HCT116 (cell line): ENCODE measurements at regions not wholly inside any gene's neighbourhood (a gene's known extent, or its start where the extent isn't known, plus 50 kb on each side); places are given as distances from the start of the nearest gene placed in this dataset.

Experiments
- ATAC-seq: fragments of 200-7000 bp; cut with Tn5 transposase; 2 replicates; pipeline ENCODE4 v1.9.1; 2020; ENCODE audit warnings: mild to moderate bottlenecking, moderate library complexity
- BruUV-seq: library from RNA; stranded (reverse); fragments of 400-500 nt; replicated peaks from 2 replicates; lab custom pipeline; 2021; lab: Mats Ljungman, UMichigan
- CTCF ChIA-PET: fragments of 300-600 bp; sonication (Branson Sonifier 250); formaldehyde crosslinking; loops from one replicate; lab custom pipeline; 2021; ENCODE audit warnings: antibody characterized with exemption; lab: Charles Lee
- POLR2A ChIA-PET: fragments of 300-600, 350-600 bp; sonication (Branson Sonifier 250); formaldehyde crosslinking; loops from one replicate; lab custom pipeline; 2021; ENCODE audit warnings: antibody characterized with exemption; lab: Charles Lee
- RAD21 ChIA-PET, 2 experiments: fragments of 300-600 bp; sonication (Branson Sonifier 250); formaldehyde crosslinking; loops; one replicate each; lab custom pipeline; 2023; ENCODE audit warnings: low total read pairs in 2 of 2; ENCODE audit not compliant: uncharacterized antibody in 2 of 2, unreplicated experiment in 2 of 2, low non-redundant PET in 1 of 2; lab: Charles Lee
- DNase-seq: peaks from one replicate; pipeline ENCODE4 v3.0.0-alpha.2; 2010; ENCODE audit warnings: low read depth, low spot score
- H2AFZ ChIP-seq: fragments of 200-600 bp; shearing (Covaris generic), sonication (generic); 2 replicates; pipeline ENCODE4 v1.6.1; 2017; ENCODE audit warnings: low read depth, mixed run types, mixed read lengths, antibody characterized with exemption, low read length; ENCODE audit not compliant: poor library complexity, severe bottlenecking
- H3K27ac ChIP-seq: 2 replicates; pipeline ENCODE4 v1.5.1; 2012; ENCODE audit warnings: low read depth, low read length
- H3K27me3 ChIP-seq: fragments of 200-600 bp; sonication (generic); 2 replicates; pipeline ENCODE4 v1.6.1; 2016; ENCODE audit warnings: mixed run types, low read length, mixed read lengths; ENCODE audit not compliant: insufficient read depth
- H3K36me3 ChIP-seq, 2 experiments: fragments of 200-500 bp in 1 of 2; fragments of 200-600 bp in 1 of 2; sonication (Bioruptor generic) in 1 of 2; sonication (generic) in 1 of 2; 2 replicates each; pipeline versions ENCODE4 v1.5.1 to v1.6.1; 2014 to 2016; ENCODE audit warnings: low read length in 2 of 2, inconsistent platforms in 1 of 2, mixed read lengths in 1 of 2, mixed run types in 1 of 2; ENCODE audit not compliant: insufficient read depth in 2 of 2, control insufficient read depth in 1 of 2
- H3K4me1 ChIP-seq, 2 experiments: fragments of 200-600 bp in 1 of 2; sonication (generic) in 1 of 2; 2 replicates each; pipeline versions ENCODE4 v1.5.1 to v1.6.1; 2012 to 2017; ENCODE audit warnings: low read length in 2 of 2, inconsistent platforms in 1 of 2, mild to moderate bottlenecking in 1 of 2, mixed read lengths in 1 of 2, mixed run types in 1 of 2, moderate library complexity in 1 of 2; ENCODE audit not compliant: insufficient read depth in 2 of 2, control insufficient read depth in 1 of 2
- H3K4me2 ChIP-seq: fragments of 200-600 bp; sonication (generic); 2 replicates; pipeline ENCODE4 v1.6.1; 2017; ENCODE audit warnings: mixed run types, low read length, mixed read lengths
- H3K4me3 ChIP-seq, 2 experiments: fragments of 200-600 bp in 1 of 2; sonication (generic) in 1 of 2; replicated peaks in 1 of 2; 2 replicates each; pipeline ENCODE4 v1.5.1; 2011 to 2016; ENCODE audit warnings: low read length in 2 of 2, control low read depth in 1 of 2, low read depth in 1 of 2, mild to moderate bottlenecking in 1 of 2, mixed read lengths in 1 of 2, mixed run types in 1 of 2
- H3K79me2 ChIP-seq: fragments of 200-600 bp; sonication (generic); 2 replicates; pipeline ENCODE4 v1.6.1; 2017; ENCODE audit warnings: mild to moderate bottlenecking, mixed run types, low read length, moderate library complexity, mixed read lengths; ENCODE audit not compliant: insufficient read depth
- H3K9ac ChIP-seq: fragments of 200-600 bp; sonication (generic); 2 replicates; pipeline ENCODE4 v1.6.1; 2016; ENCODE audit warnings: low read length, mixed read lengths
- H3K9me2 ChIP-seq: fragments of 200-600 bp; sonication (generic), shearing (Covaris generic); 2 replicates; pipeline ENCODE4 v1.6.1; 2017; ENCODE audit warnings: mixed run types, mild to moderate bottlenecking, moderate library complexity; ENCODE audit not compliant: insufficient read depth
- H3K9me3 ChIP-seq, 2 experiments: fragments of 200-500 bp in 1 of 2; fragments of 200-600 bp in 1 of 2; sonication (Bioruptor generic) in 1 of 2; sonication (generic) in 1 of 2; 2 replicates each; pipeline ENCODE4 v1.6.1; 2014 to 2017; ENCODE audit warnings: low read length in 2 of 2, mixed read lengths in 2 of 2, inconsistent platforms in 1 of 2, low read depth in 1 of 2, mild to moderate bottlenecking in 1 of 2, mixed run types in 1 of 2, moderate library complexity in 1 of 2; ENCODE audit not compliant: control insufficient read depth in 1 of 2, insufficient read depth in 1 of 2
- H4K20me1 ChIP-seq: fragments of 200-600 bp; sonication (generic), shearing (Covaris generic); 2 replicates; pipeline ENCODE4 v1.6.1; 2017; ENCODE audit warnings: mixed run types, mild to moderate bottlenecking, moderate library complexity; ENCODE audit not compliant: insufficient read depth
- ELF1 ChIP-seq: IDR thresholded peaks from 2 replicates; pipeline ENCODE4 v1.6.1; 2012; ENCODE audit warnings: low read depth, borderline replicate concordance
- EZH2 ChIP-seq: fragments of 200-600 bp; sonication (generic); IDR thresholded peaks from 2 replicates; pipeline ENCODE4 v1.6.1; 2017; ENCODE audit warnings: antibody characterized with exemption, mixed run types
- FOSL1 ChIP-seq: IDR thresholded peaks from 2 replicates; pipeline ENCODE4 v1.6.1; 2012; ENCODE audit warnings: low read depth
- POLR2A ChIP-seq: IDR thresholded peaks from 2 replicates; pipeline ENCODE4 v1.7.0; 2011; ENCODE audit warnings: borderline replicate concordance; ENCODE audit not compliant: insufficient read depth, insufficient read length; ENCODE audit errors: extremely low read depth
- POLR2AphosphoS5 ChIP-seq: IDR thresholded peaks from 2 replicates; pipeline ENCODE4 v1.6.1; 2011; ENCODE audit warnings: mild to moderate bottlenecking, low read depth, low read length, moderate library complexity
- RAD21 ChIP-seq: IDR thresholded peaks from 2 replicates; pipeline ENCODE4 v1.6.1; 2012; ENCODE audit warnings: low read depth, mild to moderate bottlenecking
- SIN3A ChIP-seq: IDR thresholded peaks from 2 replicates; pipeline ENCODE4 v1.6.1; 2012; ENCODE audit warnings: low read depth
- SP1 ChIP-seq: IDR thresholded peaks from 2 replicates; pipeline ENCODE4 v1.6.1; 2012; ENCODE audit warnings: low read depth
- ZFX ChIP-seq: fragments of 450-650 bp; IDR thresholded peaks from 2 replicates; pipeline ENCODE4 v1.6.1; 2017
- intact Hi-C: fragments of 100-400 bp; cut with micrococcal nuclease; formaldehyde crosslinking; loops from 2 replicates; pipeline ENCODE4 v1.10.0; 2022
- TF ChIP-seq, protein P1 (sequence below): IDR thresholded peaks from 2 replicates; pipeline ENCODE4 v1.6.1; 2011; ENCODE audit warnings: mild to moderate bottlenecking, low read length, moderate library complexity; ENCODE audit not compliant: insufficient replicate concordance; ENCODE audit errors: extremely low read depth
- TF ChIP-seq, protein P2 (sequence below), 3 experiments: fragments of 200-600 bp in 1 of 3; sonication (generic) in 1 of 3; IDR thresholded peaks in 2 of 3; conservative IDR thresholded peaks in 1 of 3; 2 replicates each; pipeline ENCODE4 v1.5.1; 2012 to 2017; ENCODE audit warnings: low read depth in 2 of 3, low read length in 2 of 3, antibody characterized with exemption in 1 of 3, borderline replicate concordance in 1 of 3, control low read depth in 1 of 3, mild to moderate bottlenecking in 1 of 3, mixed read lengths in 1 of 3, mixed run types in 1 of 3, moderate library complexity in 1 of 3; ENCODE audit not compliant: insufficient read depth in 1 of 3

DNA sequence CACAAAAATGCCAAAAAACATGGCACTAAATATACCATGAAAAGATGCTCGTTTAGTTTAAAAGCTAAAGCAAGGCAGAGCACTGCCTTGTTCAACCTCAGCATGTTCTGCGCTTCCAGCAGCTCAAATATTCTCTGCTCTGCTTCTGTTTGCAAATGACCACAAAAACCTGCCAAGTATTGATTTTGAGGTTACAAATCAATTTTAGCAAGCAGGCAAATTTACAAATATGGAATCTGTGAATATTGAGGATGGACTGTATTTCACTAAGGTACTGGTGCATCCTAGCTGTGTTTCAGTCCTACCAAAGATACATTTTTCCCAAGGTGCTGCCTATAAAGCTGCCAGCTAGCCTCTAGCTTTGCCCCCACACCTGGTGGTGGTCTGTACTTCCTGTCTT lies 449.9 kb downstream of the PREX1 start:
- intact Hi-C loops, result no loop called here
- H3K79me2 ChIP-seq, result no peaks in the 10 kb centered on the region
- no peaks in the 10 kb centered on the region for H3K36me3 ChIP-seq
- CTCF ChIA-PET, result no interaction called here
- BruUV-seq, result no TSS peak
- no peaks in the 10 kb centered on the region for H3K9me3 ChIP-seq
- DNase-seq, result no peak
- no peak overlapping the region for H3K9ac ChIP-seq
- H2AFZ ChIP-seq, result no peak overlapping the region
- TF ChIP-seq POLR2AphosphoS5 (no peak), POLR2A (no peak), RAD21 (no peak), SP1 (no peak), EZH2 (no peak), ELF1 (no peak), ZFX (no peak), FOSL1 (no peak), SIN3A (no peak)
- TF ChIP-seq, protein P1, sequence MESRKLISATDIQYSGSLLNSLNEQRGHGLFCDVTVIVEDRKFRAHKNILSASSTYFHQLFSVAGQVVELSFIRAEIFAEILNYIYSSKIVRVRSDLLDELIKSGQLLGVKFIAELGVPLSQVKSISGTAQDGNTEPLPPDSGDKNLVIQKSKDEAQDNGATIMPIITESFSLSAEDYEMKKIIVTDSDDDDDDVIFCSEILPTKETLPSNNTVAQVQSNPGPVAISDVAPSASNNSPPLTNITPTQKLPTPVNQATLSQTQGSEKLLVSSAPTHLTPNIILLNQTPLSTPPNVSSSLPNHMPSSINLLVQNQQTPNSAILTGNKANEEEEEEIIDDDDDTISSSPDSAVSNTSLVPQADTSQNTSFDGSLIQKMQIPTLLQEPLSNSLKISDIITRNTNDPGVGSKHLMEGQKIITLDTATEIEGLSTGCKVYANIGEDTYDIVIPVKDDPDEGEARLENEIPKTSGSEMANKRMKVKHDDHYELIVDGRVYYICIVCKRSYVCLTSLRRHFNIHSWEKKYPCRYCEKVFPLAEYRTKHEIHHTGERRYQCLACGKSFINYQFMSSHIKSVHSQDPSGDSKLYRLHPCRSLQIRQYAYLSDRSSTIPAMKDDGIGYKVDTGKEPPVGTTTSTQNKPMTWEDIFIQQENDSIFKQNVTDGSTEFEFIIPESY, result no peak
- TF ChIP-seq, protein P2, sequence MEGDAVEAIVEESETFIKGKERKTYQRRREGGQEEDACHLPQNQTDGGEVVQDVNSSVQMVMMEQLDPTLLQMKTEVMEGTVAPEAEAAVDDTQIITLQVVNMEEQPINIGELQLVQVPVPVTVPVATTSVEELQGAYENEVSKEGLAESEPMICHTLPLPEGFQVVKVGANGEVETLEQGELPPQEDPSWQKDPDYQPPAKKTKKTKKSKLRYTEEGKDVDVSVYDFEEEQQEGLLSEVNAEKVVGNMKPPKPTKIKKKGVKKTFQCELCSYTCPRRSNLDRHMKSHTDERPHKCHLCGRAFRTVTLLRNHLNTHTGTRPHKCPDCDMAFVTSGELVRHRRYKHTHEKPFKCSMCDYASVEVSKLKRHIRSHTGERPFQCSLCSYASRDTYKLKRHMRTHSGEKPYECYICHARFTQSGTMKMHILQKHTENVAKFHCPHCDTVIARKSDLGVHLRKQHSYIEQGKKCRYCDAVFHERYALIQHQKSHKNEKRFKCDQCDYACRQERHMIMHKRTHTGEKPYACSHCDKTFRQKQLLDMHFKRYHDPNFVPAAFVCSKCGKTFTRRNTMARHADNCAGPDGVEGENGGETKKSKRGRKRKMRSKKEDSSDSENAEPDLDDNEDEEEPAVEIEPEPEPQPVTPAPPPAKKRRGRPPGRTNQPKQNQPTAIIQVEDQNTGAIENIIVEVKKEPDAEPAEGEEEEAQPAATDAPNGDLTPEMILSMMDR (IDR thresholded peaks at IDR 0.05 in 2 of 3, conservative IDR thresholded peaks at IDR 0.05 in 1 of 3; ENCODE audit: borderline replicate concordance in 1 of 3, insufficient read depth in 1 of 3, low read depth in 2 of 3, low read length in 2 of 3), result no peak
- POLR2A ChIA-PET, result no interaction called here
- no peak for ATAC-seq
- no peaks in the 10 kb centered on the region for H4K20me1 ChIP-seq
- no peak overlapping the region for H3K27ac ChIP-seq
- H3K4me1 ChIP-seq, result peaks cover 0 to 9% of the 10 kb centered on the region in 2 experiments; a peak in 2 of 4 replicates
- no peak overlapping the region for H3K4me2 ChIP-seq
- no peak overlapping the region for H3K4me3 ChIP-seq
- H3K27me3 ChIP-seq, result no peaks in the 10 kb centered on the region
- H3K9me2 ChIP-seq, result no peaks in the 10 kb centered on the region
- RAD21 ChIA-PET, result no interaction called here
